ENCODE measurements at regions not wholly inside any gene's neighbourhood (a gene's known extent, or its start where the extent isn't known, plus 50 kb on each side); places are given as distances from the start of the nearest gene placed in this dataset.
A peak's percentile ranks its signal among the peaks of the same experiment; 100 is the strongest.

DNA sequence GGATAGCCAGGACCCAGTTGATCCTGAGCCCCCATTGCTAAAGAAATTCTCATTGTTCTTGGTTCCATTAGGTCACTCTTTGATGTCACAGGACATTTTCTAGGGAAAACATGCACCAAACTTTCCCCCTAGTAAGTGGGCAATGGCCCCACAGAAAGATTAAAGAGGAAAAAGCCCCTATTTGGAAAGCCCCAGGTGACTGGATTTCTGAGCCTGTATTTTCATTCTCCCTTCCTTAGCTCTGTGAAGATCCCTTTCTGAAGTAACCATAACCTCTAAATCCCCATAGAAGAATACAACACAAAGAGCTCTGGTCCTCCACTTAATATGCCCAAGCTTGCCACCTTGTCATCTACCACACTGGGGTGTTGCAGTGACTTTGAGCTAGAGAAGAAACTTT, 232.3 kb upstream of the FGGY start:
- DNase-seq = no peak

DNA sequence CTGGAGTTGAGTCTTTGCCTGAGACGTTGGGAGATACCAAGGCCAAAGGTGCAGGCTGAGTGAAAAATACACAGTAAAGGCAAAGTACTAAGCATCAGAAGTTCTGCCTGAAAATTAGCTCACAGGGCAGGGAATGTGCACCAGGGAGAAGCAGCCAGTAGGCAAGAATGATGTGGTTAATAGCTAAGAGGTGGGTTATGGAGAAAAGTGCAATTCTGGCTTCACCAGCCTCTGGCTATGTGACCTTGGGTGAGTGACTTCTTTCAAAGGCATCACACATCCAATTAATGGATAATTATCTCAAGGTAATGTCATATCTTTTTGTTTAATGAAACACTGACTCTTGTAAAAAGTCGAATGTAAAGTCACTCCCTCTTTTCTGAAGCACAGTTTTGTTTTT, 230.7 kb upstream of the FGGY start:
- DNase-seq = no peak

DNA sequence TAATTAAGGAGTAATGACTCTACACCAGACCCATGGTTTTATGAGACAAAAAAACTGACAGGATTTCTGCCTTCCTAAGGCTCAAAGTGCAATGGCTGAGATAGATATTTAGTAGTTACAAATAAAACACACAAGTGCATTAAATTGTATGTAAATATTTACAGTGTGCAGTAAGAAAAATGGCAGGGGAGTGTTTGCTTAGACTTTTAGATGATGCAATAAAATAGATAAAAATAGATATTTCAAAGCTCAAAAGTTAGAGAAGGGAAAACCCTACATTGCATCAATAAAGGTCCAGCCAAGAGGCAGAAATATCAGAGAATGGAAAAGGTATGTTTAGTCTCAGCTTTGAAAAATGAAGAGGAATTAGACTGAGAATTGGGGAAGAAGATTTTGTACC, 226.3 kb upstream of the FGGY start:
- peak; percentile 20 for DNase-seq

DNA sequence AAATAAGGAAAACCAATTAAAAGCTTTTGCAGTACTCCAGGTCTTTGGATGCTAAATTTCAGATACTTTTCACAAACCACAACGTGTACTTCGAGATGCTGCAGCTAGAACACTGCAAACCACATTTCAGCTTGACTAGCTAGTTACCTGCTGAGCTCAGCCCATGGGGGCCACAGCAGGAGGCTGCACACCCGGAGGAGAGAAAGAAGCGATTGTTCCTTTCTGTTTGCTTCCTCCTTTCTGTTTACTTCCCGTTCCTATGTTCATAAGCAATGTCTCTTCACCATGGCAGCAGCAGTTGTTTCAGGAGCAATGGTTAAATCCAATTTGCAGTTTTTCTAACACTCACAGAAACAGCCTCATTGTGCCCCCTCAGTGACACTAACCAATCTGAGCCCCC, 225.6 kb upstream of the FGGY start:
- DNase-seq = peak; percentile 74

DNA sequence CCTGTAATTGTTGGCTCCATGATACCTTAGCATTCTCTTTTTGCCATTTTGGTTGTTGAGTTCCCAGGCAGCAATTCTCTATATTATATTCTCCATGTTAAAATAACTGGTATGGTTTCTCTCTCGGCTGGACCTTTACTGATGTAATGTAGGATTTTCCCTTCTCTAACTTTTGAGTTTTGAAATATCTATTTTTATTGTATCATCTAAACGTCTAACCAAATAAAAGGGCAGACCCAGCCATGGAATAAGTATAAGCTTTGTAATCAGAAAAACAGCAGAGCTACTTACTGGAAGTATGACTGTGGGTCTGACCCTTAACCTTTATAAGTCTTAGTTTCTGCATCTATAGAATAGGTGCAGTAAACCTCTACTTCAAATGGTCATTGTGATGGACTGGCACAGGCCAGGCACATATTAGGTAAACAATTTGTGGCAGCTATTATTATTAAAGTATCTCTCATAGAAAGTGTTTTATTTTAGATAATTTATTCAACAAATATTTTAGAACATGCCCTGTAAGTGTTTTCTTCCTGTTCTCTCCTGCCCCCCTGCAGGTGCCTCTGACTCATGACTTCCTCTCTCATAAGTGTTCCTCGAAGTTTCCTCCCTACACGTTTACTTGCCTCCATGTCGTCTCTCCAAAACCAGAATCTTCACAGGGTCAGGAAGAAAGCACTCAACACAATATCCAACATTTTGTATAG, 224.9 kb upstream of the FGGY start:
- no peak for DNase-seq

DNA sequence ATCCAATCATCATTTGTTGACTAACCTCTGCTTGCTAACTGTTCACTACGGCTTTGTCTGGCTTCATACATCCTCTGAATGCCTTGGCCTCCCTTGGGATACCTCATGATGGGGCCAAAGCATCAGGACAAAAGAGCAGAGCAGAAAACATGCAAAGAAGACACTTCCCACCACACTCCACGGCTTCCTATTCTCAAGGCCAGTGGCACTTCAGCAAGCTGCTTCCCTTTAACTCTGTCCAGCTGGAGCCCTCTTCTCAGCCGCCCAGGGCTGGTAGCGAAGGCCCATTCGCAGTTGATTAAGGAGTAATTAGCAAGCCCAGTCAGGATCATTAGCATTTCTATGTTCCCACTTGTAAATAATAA, 224.3 kb upstream of the FGGY start:
- peak; percentile 82 for DNase-seq

DNA sequence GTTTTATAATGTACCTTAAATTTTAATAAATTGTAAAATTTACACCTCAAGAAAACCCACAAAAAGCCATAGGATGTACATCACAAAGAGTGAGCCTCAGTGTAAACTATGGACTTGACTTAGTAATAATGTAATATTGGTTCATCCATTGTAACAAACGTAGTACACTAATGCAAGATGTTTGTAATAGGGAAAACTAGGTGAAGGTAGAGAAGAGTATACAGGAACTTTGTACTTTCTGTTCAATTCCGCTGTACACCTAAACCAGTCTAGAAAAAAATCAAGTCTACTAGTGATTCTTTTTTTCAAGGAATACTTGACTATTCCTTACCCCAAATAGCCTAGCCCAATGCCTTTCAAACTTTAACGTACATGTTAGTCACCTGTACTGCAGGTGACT, 222.3 kb upstream of the FGGY start:
- no peak for DNase-seq

DNA sequence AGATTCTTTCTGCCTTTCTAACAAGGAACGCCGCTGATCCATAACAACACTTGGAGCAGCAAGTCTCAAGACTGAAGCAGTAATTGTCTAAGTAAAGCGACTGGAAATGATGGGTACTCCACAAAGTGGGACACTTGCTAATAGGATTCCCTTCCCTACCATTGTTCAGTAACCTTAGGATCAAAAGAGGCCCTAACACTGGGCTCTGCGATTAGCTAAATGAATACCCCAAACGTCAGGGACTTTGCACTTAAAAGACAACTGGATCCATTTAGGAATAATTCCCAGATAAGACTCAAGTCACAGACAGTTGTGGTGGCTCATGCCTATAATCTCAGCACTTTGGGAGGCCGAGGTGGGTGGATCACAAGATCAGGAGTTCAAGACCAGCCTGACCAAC, 221.9 kb upstream of the FGGY start:
- DNase-seq = no peak

DNA sequence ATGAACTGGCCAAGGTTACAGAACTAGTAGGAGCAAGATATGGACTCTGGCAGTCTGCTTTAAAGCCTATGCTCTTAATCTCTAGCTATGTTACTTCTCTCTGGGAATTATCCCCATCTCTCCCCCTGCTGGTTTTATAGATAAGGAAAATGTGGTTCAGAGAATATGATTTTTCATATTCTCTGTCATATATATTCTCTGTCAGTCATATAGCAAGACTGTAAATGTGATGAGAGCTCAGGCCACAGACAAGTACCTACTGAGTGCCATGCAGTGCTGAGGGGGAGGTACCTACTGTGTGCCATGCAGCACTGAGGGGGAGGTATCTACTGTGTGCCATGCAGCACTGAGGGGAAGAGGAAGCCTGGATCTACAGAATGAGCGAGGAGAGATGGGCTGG, 220.3 kb upstream of the FGGY start:
- no peak for DNase-seq

DNA sequence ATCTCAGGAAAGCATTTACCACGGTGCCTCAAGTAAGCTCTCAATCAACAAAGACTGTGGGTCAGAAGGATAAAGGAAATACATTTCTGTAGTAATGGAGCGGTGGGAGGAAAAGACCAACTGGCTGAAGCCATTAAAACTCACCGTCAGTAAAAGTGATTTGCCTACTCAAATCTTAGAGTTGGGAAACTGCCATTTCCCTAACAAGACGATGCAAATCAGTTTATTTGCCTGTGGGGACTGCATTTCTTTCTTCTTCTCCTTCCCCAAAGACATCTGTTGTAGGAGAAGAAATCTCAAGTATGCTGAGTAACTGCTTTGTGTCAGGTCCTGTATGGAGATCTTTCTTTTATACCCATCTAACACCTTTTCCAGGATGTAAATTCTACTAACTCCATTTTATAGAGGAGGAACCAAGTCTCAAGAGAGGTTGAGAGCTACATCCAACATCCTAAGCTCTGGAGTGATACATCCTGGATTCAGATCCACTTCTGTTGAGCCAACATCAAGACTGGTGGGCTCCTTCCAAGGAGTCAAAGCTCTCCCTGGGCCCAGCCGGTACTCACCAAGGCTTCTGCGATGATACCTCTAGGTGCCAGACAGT, 219.3 kb upstream of the FGGY start:
- no peak for DNase-seq

DNA sequence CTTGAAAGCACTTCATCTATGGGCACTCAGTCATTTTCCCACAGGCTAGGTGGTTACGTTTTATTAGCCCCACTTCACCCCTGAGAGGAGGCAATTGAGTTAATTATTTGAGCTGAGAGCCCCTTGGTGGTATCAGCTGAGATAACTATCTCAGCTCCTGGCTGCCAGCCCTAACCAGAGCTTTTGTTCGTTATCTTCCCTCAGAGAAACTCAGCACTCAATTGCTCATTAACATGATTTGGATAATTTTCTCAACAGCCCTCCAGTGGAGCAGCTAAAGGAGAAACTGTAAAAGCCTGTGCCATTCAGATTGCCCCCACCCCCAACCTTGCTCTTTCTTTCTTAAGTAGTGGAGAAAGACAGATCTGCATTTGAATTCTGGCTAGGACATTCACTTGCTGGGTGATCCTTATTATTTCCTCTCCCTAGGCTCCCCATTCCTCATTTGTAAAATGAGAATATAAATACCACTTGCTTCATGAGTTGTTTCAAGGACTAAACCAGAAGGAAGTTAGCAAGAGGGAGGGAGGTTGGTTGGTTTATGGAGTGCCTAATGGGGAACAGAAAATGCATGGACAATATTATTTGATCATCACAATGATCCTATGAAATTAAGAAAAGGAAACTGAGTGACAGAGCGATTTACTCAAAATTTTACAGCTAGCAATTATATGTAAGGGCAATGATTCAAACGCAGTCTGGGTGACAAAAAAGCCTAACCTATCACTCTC, 218.7 kb upstream of the FGGY start:
- DNase-seq = peak; percentile 76

DNA sequence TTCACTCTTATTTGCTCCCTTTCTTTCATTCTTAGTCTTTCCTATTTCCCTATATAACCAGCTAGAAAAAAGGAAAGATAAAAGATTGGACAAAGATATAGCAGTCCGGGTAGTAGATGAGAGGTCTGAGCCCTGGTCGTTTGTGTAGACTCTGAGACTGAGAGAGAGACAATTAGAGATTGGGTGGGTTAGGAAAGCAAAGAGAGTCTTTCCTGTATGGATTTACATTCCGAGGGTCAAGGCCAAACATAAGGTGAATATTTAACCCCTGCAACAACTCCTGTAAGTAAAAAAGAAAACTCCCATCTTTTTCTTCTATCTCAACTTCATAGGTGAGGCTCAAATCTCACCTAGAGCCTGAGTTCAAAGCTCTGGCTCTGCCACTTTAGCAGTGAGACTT, 218.0 kb upstream of the FGGY start:
- DNase-seq = no peak

DNA sequence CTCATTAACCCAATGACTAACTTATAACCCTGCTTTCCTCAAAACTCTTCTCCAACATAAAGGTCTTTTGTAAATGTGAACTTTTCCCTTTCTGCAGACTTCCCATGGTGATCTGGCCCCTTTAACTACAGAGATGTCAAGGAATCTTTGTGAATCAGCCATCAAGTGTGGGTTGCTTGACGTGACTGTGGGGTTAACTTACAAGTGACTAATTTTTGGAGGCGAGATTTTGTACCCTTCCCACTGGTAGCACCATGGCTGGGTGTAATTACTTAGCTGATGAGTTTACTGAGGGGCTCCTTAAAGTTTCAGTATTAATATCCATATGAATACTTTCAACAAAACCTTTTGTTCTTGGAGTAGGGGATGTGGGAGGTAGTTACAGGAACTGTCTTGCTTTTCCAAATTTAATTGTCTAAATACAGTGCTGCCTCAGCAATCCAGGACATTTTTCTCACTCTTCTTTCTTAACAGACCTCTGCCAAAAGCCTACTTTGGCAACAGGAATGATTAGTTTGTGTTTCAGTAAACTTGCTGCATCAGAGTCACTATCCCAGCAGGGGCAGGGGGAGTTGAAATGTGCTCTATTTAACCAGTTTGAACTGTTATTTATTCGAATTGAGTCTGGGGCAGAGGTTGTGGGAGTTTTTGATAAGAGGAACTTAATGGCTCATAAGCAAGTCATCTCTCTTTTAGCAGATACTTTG, 217.3 kb upstream of the FGGY start:
- no peak for DNase-seq

DNA sequence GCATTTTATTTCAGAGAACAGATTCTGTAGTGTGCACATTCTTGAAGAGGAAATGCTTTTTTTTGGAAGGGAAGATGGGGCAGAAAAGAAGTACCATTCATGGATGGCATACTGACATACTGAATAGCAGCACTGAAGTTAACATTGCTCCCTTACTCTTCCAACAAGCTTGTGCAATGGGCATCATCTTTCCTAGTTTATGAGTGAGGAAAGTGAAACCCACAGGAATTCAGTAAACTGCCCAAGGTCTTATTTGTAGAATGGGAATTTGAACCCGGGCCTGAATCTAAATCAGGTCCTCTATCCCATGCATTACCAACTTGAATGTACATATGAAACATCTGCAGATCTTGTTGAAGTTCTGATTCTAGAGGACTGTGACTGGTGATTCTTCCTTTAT, 215.7 kb upstream of the FGGY start:
- DNase-seq = no peak

DNA sequence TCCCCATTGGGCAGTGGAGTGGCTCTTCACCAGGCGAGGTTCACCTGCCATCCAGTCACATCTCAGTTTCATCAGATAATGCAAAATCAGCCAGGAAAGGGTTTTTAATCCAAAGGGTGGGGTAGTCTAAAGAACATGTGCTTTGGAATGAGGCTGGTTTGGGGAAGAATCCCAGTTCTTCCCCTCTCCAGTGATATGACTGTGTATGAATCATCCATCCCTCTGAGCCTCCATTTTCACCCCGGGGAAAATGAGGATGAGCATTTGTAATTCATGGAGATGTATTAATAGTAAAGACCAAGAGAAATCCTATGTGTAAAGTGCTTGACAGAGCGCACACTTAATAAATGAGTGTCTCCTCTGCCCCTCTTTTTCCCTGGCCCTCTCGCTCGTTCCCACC, 215.1 kb upstream of the FGGY start:
- no peak for DNase-seq

DNA sequence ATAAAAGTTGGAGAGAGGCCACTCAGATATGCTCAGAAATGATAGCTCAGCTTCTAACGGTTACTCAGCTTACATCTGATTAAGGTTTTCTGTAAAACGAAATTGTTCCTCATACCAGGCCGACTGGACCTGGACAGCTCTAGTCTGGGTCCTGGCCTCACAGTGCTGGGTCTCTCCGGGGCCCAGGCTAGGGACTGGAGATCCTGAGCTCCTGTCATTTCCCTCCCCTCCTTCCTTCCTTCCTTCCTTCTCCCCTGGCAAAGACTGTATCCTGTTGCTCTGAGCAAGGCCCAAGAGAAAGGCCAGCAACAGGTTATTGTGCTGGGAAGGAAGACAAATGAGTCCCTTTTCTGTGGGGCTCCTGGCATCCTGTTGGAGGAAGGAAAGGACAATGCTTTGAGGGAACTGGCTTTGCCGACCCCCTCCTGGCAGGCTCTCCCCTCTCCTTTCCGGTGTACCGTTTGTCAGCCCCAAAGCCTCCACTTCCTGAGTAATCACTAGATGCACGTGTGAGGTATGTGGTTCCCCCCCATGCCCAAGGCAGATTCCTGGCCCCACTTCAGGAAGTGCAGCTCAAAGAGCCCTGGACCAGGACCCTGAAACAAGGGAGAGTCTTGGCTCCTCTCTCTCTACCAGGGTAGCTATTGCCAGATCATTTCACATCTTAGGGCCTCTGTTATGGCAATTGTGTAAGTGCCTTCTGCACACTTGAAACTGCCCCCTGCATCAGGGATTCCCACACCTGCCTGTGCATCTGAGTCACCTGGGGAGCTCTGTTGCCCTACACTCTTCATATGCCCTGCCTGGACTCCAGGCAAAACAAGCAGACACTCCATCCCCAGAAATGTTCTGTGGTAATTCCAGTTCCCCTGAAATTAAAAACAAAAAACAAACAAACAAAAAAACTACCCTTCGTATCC, 212.7 kb upstream of the FGGY start:
- DNase-seq = peak; percentile 2

DNA sequence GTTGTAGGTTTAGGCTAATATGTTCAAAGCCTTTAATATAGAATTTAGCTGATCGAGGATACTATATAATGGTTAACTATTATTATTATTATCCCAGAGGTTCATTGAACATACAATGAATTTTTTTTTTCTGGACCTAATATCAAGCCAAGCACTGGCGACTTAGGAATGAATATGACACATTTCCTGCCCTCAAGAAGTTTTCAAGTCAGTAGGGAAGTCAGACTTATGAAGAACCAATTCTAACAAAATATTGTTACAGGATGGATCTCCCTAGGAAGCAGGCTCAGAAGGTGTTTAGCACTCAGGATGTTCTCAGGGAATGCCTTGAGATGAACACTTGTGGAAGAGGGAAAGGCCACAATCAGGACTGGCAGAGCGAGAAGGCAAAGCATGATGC, 211.8 kb upstream of the FGGY start:
- no peak for DNase-seq

DNA sequence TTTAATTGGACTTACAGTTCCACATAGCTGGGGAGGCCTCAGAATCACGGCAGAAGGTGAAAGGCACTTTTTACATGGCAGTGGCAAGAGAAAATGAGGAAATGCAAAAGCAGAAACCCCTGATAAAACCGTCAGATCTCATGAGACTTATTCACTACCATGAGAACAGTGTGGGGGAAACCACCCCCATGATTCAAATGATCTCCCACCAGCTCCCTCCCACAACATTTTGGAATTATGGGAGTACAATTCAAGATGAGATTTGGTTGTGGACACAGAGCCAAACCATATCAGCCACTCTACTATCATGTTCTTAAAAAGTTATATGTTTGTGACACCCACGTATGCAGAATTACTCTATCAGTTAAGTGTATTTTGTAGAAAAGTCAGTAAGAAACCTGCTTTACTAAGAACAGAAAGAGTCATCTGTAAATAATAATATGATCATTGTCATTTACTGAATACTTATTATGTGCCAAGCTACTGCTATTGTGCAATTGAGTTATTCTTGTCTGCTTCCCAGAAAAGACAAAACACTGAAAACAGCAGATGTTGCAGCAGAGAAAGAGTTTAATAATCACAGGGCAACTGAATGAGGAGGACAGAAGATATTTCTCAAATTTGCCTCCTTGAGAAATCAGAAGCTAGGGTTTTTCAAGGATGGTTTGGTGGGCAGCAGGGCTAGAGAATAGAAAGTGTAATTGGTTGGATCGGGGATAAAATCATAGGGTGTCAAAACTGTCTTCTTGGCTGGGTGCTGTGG, 207.7 kb upstream of the FGGY start:
- no peak for DNase-seq

DNA sequence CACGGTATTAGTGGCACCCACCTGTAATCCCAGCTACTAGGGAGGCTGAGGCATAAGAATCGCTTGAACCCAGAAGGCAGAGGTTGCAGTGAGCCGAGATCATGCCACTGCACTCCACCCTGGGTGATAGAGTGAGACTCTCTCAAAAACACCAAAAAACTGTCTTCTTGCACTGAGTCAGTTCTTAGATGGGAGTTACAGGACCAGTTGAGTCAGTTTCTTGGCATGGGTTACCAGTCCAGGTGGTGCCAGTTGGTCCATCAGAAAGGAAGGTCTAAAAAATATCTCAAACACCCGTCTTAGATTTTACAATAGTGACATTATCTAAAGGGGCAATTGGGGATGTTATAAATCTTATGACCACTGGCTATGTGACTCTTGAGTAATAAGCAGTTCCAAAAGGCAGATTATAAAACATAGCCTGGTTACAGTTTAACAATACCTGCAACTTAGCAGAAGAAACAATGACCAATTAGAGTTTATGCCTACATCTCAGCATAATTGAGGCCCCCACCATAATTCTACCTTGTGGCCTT, 206.9 kb upstream of the FGGY start:
- DNase-seq = no peak

DNA sequence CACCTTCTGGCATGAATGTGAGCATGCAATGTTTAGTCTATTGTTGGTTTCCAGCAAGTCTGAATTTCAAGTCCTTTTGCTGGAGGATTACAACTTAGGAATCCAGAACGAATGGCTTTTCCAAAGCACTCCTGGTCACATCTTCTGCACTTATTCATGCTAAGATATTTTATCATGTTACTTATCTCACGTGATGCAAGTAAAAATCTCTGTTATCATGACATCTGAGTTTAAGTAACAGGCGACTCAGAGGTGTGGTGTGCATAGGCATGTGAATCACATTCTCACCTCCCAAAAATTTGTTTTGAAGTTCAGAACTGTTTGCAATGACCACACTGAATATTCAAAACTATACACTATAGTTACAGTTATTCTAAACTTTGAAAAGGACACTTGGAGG, 204.8 kb upstream of the FGGY start:
- DNase-seq = no peak

DNA sequence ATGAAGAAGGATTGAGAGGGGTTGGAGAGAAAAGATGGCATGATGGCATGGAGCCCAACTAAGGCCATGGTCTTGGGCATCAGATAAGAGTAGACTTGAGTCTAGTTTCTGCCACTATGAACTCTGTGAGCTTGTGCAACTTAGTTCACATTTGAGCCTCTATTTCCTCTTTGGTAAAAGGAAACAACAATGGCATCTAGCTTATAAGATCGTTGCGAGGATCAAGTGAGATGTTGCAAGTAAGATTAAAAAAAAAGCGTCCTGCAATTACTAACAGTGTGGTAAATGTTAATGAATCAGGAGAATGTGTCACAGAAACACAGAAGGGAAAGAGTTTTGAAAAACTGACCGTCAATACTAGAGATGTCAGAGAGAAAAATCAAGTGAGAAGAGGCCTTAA, 202.9 kb upstream of the FGGY start:
- DNase-seq = no peak

DNA sequence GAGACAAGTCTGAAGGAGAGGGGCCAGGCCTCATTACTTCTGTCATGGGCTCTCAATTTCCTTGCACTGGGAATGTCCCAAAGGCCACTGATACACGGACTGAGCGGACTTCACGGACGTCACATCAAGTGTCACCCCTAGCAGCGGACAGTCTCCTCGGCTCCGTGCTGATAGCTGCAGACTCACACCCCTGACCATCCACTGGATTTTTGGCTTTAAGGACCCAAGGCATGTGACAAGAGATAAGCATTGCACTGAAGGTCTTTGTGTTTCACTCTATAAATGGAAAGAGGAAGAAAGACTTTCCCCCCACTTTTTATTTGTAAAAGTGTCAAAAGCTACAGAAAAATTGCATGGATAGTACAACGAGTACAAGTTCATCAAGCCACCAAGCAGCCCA, 200.4 kb upstream of the FGGY start:
- no peak for DNase-seq

All from NCI-H69 (cell line).